ENCODE measurements at regions not wholly inside any gene's neighbourhood (a gene's known extent, or its start where the extent isn't known, plus 50 kb on each side); places are given as distances from the start of the nearest gene placed in this dataset.

DNA sequence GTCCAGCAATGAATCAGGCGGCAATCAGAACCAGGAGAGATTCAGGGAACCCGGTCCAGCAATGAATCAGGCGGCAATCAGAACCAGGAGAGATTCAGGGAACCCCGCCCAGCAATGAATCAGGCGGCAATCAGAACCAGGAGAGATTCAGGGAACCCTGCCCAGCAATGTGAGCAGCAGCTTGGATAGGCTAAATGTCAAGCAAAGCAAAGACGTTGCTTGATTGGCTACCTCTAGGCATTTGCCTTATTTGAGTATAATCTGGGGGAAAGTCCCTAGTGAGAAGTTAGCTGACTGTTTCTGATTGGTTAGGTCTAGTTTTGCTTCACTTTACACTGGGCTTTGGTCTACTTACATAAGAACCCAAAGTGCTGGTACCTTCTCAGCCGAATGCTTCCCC is 1212.2 kb upstream of the TENM3 start:
- Histone ChIP-seq H3K9me3 (no peaks in the 10 kb centered on the region), H3K4me1 (no peaks in the 10 kb centered on the region), H3K27ac (no peak overlapping the region), H3K4me3 (no peak overlapping the region), H3K27me3 (no peaks in the 10 kb centered on the region), H3K36me3 (no peaks in the 10 kb centered on the region)
- WGBS: 72% methylated on average over 7 of the region's 7 CpGs
- TF ChIP-seq POLR2A (IDR thresholded peaks at IDR 0.05) (no peak), POLR2AphosphoS5 (IDR thresholded peaks at IDR 0.05) (no peak), EP300 (IDR thresholded peaks at IDR 0.05) (no peak)
- TF ChIP-seq, protein P1, sequence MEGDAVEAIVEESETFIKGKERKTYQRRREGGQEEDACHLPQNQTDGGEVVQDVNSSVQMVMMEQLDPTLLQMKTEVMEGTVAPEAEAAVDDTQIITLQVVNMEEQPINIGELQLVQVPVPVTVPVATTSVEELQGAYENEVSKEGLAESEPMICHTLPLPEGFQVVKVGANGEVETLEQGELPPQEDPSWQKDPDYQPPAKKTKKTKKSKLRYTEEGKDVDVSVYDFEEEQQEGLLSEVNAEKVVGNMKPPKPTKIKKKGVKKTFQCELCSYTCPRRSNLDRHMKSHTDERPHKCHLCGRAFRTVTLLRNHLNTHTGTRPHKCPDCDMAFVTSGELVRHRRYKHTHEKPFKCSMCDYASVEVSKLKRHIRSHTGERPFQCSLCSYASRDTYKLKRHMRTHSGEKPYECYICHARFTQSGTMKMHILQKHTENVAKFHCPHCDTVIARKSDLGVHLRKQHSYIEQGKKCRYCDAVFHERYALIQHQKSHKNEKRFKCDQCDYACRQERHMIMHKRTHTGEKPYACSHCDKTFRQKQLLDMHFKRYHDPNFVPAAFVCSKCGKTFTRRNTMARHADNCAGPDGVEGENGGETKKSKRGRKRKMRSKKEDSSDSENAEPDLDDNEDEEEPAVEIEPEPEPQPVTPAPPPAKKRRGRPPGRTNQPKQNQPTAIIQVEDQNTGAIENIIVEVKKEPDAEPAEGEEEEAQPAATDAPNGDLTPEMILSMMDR (IDR thresholded peaks at IDR 0.05): no peak
- DNase-seq (ENCODE audit: low spot score in 2 of 2): no peak

DNA sequence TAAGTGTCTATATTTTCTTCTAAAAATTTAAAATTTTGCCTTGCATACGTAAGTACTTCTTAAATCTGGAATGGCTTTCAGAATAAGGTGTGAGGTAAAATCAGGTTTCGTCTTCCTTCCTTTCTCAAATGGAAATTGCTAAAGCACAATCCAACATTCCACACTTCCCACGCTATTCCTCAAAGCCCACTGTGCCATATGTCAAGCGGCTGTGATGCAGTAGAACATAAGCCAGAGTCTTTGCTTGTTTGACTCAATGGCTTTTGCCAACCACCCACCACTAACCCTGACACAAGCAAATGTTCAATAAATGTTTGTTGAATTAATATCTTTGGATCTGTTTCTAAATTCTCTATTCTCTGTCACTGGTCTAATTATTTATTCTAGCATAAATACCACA is 1199.7 kb upstream of the TENM3 start:
- Histone ChIP-seq H3K4me1 (no peaks in the 10 kb centered on the region), H3K36me3 (no peaks in the 10 kb centered on the region), H3K27ac (no peak overlapping the region), H3K9me3 (no peaks in the 10 kb centered on the region), H3K27me3 (no peaks in the 10 kb centered on the region), H3K4me3 (no peak overlapping the region)
- TF ChIP-seq POLR2A (IDR thresholded peaks at IDR 0.05) (no peak), POLR2AphosphoS5 (IDR thresholded peaks at IDR 0.05) (no peak), EP300 (IDR thresholded peaks at IDR 0.05) (no peak)
- TF ChIP-seq, protein P1 (IDR thresholded peaks at IDR 0.05): no peak
- whole genome bisulfite sequencing: 72% methylated on average over 4 of the region's 4 CpGs
- DNase-seq (ENCODE audit: low spot score in 2 of 2): no peak

DNA sequence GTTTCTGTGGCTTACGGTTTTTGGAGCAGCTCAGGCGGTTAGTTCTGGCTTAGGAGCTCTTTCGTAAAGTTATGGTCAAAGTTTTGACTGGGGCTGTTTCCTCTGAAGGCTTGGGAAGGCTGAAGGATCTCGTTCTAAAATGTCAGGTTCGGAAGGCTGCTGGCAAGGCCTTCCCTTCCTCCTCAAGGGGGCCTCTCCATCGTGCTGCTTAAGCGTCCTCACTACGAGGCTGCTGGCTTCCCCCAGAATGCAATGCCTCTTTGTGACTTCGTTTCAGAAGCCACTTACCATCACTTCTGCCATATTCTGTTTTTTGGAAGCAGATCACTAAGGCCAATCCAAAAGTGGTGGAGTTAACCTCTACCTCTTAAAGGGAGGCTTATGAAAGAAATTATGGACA is 1196.4 kb upstream of the TENM3 start:
- Histone ChIP-seq H3K27me3 (no peaks in the 10 kb centered on the region), H3K27ac (no peak overlapping the region), H3K9me3 (no peaks in the 10 kb centered on the region), H3K36me3 (no peaks in the 10 kb centered on the region), H3K4me3 (no peak overlapping the region), H3K4me1 (no peaks in the 10 kb centered on the region)
- TF ChIP-seq, protein P1 (IDR thresholded peaks at IDR 0.05): no peak
- TF ChIP-seq POLR2AphosphoS5 (IDR thresholded peaks at IDR 0.05) (no peak), POLR2A (IDR thresholded peaks at IDR 0.05) (no peak)
- no peak for DNase-seq (ENCODE audit: low spot score in 2 of 2)
- WGBS: 80% methylated on average over 9 of the region's 9 CpGs

DNA sequence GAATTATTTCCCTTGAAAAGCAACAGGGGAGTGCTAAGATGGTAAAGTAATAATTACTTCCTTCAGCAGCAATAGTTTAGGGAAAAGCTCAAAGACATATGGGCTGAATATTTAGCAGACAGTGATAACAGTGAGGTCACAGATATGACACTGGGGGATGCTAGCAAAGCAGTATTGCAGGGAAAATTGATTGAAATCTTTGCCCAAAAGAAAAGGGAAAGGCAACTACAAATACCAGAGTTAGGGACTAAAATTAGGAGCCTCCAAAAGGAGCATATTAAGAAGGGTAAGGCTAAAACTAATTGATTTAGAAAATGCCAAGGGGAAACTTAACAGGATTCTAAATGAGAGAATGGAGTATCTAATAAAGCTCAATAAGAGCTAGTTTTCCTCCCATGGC is 1191.3 kb upstream of the TENM3 start:
- Histone ChIP-seq H3K27ac (no peak overlapping the region), H3K27me3 (no peaks in the 10 kb centered on the region), H3K36me3 (no peaks in the 10 kb centered on the region), H3K9me3 (no peaks in the 10 kb centered on the region), H3K4me1 (no peaks in the 10 kb centered on the region), H3K4me3 (no peak overlapping the region)
- no peak for DNase-seq (ENCODE audit: low spot score in 2 of 2)
- TF ChIP-seq POLR2A (IDR thresholded peaks at IDR 0.05) (no peak), POLR2AphosphoS5 (IDR thresholded peaks at IDR 0.05) (no peak), EP300 (IDR thresholded peaks at IDR 0.05) (no peak)
- TF ChIP-seq, protein P1 (IDR thresholded peaks at IDR 0.05): no peak

DNA sequence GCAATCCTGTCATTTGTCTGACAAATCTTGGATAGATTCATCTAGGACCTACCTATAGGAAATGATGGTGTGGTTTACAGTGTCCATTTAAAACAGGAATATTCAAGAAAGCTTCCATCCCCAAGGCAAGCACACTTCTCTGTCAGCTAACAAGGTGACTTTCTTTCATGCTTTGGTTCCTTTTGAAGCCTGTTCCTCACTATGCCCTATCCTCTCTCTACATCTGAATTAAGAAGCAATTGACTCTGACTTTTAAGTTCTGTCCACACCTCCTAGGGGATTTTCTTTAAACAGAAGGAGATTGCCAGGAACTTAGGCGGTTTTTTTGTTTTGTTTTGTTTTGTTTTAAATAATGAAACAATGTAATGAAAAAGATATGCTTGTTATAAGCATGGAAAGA is 1181.4 kb upstream of the TENM3 start:
- no peak for DNase-seq (ENCODE audit: low spot score in 2 of 2)
- no peaks in the 10 kb centered on the region for H3K36me3 ChIP-seq
- no peaks in the 10 kb centered on the region for H3K9me3 ChIP-seq
- no peaks in the 10 kb centered on the region for H3K4me1 ChIP-seq
- no peaks in the 10 kb centered on the region for H3K27me3 ChIP-seq
- 55% methylated on average over 1 of the region's 1 CpG for WGBS
- H3K4me3 ChIP-seq: no peak overlapping the region
- no peak for TF ChIP-seq EP300 (IDR thresholded peaks at IDR 0.05)
- TF ChIP-seq, protein P1 (IDR thresholded peaks at IDR 0.05): no peak
- no peak for TF ChIP-seq POLR2A (IDR thresholded peaks at IDR 0.05)
- TF ChIP-seq POLR2AphosphoS5 (IDR thresholded peaks at IDR 0.05): no peak
- no peak overlapping the region for H3K27ac ChIP-seq
